GM13976 (cell line): ENCODE measurements at regions not wholly inside any gene's neighbourhood (a gene's known extent, or its start where the extent isn't known, plus 50 kb on each side); places are given as distances from the start of the nearest gene placed in this dataset.

Experiments used
- DNase-seq: peaks from one replicate; pipeline ENCODE4 v3.0.0; 2012; ENCODE audit warnings: low spot score
- CTCF ChIP-seq: IDR thresholded peaks from 2 replicates; pipeline ENCODE4 v1.5.1; 2012; ENCODE audit warnings: borderline replicate concordance, mild to moderate bottlenecking; ENCODE audit not compliant: insufficient read depth; ENCODE audit errors: extremely low read depth, missing control alignments, control extremely low read depth
- in situ Hi-C: fragments of 300-500 bp; cut with MboI; formaldehyde crosslinking; loops from one replicate; pipeline ENCODE4 v1.12.0; 2022; ENCODE audit warnings: low sequenced_read_pairs, mixed read lengths, inconsistent platforms; ENCODE audit not compliant: unreplicated experiment

- no peak for DNase-seq
- TF ChIP-seq CTCF: no peak
- in situ Hi-C loops: no loop called here
Observed at GRCh38 chr10:117716889-117717288, 174.3 kb downstream of the EMX2 start.

GRCh38 chr10:117718986-117719920, 176.7 kb downstream of the EMX2 start:
- no peak for DNase-seq
- no peak for TF ChIP-seq CTCF
- in situ Hi-C loops: no loop called here

- in situ Hi-C loops: no loop called here
- no peak for TF ChIP-seq CTCF
- no peak for DNase-seq
Observed at GRCh38 chr10:117720931-117721835, 178.6 kb downstream of the EMX2 start.

- no peak for TF ChIP-seq CTCF
- in situ Hi-C loops: no loop called here
- no peak for DNase-seq
Observed at GRCh38 chr10:117721873-117722272, 179.3 kb downstream of the EMX2 start.

- in situ Hi-C loops: no loop called here
Observed at GRCh38 chr10:117723343-117723742, 180.8 kb downstream of the EMX2 start.

More at GRCh38 chr10:117723343-117723742, 180.8 kb downstream of the EMX2 start:
- TF ChIP-seq CTCF: no peak
- DNase-seq: no peak
